Stromal cell of bone marrow (primary cell): ENCODE measurements at regions not wholly inside any gene's neighbourhood (a gene's known extent, or its start where the extent isn't known, plus 50 kb on each side); places are given as distances from the start of the nearest gene placed in this dataset.
"Not testable (repeated sequence)": the region's sequence is repeated elsewhere in the genome, so short reads cannot be mapped to it uniquely, and the experiment has no call there.

Experiments used
- DNase-seq: peaks from one replicate; pipeline ENCODE4 v3.0.0-alpha.2; 2012; ENCODE audit warnings: low read depth

DNA sequence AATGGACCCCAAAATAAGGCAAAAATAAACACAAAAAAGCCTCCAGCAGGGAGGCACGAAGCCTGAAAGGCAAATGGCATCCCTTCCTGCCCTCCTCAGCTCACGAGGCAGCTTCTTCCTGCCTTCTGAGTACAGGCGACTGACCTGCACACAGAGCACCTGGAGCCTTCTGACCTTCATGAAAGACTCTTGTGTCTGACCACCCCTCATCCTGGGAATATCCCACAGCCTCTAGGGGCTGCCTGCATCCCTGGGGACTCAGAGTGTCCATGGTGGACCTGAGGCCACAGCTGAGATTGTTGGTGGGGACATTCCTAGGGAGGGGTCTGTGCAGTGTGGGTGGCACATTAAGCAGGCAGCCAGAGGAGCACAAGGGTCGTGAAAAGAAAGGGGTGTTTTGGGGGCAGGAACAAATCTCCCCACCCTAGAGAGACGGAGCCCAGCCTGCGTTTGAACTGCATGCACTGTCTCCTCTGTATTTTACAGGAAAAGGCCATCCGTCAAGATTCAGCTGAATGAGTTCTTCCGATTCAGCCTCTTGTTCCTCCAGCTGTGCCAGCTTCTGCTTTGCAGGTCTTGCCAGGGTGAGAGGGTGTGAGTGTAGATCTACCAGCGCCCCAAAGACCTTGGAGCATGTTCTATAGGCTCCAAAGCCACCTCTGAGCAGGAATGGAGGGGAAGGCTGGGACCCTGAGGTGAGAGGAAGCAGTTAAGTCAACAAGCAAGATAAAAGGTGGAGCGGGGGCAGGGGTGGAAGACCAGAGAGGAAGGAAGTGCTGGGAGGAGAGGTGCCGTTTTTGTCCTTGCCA, 80.4 kb upstream of the MEF2A start:
- no peak for DNase-seq

GRCh38 chr15:99485992-99486370, 79.8 kb upstream of the MEF2A start:
- no peak for DNase-seq

DNA sequence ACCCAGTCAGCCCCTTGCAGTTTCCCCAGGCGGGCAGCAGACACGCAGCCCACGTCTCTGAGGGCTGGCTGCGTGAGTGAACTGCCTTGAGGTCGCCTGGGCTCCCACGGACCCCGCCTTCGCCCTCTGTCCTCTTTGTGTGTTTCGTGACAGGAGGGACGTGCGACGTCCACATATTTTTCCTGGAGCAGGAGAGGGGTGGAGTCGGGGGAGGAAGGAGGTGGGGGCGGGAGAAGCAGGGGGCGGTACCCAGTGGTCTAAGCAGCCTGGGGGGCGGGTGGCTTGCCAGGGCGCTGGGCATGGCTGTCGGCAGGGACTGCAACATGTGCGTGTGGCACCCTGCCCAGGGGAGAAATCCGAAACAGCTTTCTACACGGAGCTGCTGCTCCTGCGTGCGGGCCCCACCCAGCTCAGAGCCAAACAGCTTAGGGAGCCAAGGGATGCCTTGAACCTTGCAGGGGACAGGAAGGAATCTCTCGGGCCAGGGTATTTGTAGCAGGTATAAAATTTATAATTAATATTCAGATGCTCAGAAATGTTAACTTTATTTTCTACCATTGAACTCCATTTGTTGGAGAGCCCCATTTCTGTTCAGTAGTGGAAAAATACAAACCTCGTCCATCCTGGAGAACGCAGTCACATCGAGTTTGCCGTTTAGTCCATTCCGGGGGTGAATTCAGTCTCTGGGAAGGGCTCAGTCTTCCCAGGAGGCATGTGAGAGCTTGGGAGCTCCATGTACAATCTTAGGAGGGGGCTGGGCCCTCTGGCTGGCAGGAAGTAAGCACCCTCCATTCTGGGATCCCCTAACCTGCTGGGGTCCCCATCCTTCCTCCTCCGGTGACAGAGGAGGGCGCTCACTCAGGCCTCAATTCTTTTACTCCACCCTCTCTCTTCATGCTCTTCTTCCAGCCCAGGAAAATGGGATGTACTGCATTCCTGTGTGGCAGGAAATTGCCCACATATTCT, 79.1 kb upstream of the MEF2A start:
- DNase-seq = no peak

DNA sequence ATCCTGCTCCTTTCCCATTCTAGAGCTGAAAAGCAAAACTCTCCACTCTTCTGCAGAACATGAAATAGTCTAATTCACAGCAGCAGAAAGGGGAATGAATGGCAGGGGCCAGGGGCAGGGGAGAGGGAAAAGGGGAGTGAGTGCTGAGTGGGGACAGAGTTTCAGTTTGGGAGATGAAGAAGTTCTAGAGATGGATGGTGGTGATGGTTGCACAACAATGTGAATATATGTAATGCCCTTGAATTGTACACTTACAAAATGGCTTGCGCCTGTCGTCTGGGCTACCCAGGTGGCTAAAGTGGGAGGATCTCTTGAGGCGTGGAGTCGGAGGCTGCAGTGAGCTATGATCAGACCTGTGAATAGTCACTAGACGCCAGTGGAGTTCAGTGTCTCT, 78.5 kb upstream of the MEF2A start:
- no peak for DNase-seq

- DNase-seq = no peak
These were observed 73.5 kb upstream of the MEF2A start for GRCh38 chr15:99492275-99492674.

DNA sequence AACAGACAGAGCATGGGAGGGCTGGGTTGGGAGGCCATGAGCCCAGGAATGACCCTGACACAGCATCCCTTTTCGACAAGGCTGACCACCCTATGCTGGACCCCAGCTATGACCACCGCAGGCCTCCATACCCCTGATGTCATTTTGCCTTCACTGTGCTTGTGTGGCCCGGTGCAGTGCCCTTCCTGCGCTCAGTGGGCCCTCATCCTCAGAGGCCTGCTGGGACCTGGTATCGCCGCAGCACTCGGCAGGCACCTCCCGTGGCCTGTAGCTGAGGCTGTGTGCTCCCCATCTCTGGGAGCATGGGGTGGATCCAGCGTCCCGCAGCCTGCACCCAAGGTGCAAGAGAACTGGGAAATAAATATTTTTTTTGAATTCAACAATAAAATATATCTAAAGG, 73.1 kb upstream of the MEF2A start:
- no peak for DNase-seq

GRCh38 chr15:99493461-99493860, 72.3 kb upstream of the MEF2A start:
- no peak for DNase-seq

DNA sequence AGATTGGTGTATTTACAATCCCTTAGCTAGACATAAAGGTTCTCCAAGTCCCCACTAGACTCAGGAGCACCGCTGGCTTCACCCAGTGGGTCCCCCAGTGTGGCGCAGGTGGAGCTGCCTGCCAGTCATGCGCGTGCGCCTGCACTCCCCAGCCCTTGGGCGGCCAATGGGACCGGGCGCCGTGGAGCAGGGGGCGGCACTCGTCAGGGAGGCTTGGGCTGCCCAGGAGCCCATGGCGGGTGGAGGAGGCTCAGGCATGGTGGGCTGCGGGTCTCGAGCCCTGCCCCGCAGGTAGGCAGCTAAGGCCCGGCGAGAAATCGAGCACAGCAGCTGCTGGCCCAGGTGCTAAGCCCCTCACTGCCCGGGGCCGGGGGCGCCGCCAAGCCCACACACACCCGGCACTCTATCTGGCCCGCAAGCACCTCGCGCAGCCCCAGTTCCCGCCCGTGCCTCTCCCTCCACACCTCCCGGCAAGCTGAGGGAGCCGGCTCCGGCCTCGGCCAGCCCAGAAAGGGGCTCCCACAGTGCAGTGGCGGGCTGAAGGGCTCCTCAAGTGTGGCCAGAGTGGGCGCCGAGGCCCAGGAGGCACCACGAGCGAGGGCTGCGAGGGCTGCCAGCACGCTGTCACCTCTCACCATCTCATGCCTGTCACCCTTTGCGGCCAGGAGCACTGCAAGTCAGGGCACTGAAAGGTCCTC, 71.1 kb upstream of the MEF2A start:
- not testable (repeated sequence) for DNase-seq

- no peak for DNase-seq
These were observed 70.1 kb upstream of the MEF2A start for GRCh38 chr15:99495430-99496301.

GRCh38 chr15:99496302-99496629, 69.5 kb upstream of the MEF2A start:
- no peak for DNase-seq

GRCh38 chr15:99502182-99502581, 63.6 kb upstream of the MEF2A start:
- DNase-seq = no peak

- no peak for DNase-seq
These were observed 63.1 kb upstream of the MEF2A start for GRCh38 chr15:99502661-99503060.

DNA sequence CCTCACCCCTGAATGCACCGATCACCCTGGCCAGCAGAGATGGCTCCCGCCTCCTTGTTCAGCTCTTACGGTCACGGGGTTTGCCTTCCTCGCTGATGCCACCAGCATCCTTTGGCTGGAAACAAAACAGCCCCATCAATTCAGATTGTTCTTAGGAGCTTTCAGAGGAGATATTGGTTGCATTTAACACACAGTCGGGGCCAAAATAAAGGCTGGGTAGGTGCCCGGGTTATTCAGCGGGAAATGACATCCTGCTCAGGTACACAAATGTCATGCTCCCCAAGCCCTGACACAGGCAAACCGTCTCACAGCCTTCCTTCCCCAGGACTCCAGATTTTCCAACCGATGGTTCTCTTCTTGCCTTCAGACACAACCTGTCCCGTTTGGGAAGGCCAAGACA, 62.4 kb upstream of the MEF2A start:
- no peak for DNase-seq

- no peak for DNase-seq
These were observed 61.5 kb upstream of the MEF2A start for GRCh38 chr15:99504071-99504822.

GRCh38 chr15:99504823-99505551, 60.8 kb upstream of the MEF2A start:
- no peak for DNase-seq

DNA sequence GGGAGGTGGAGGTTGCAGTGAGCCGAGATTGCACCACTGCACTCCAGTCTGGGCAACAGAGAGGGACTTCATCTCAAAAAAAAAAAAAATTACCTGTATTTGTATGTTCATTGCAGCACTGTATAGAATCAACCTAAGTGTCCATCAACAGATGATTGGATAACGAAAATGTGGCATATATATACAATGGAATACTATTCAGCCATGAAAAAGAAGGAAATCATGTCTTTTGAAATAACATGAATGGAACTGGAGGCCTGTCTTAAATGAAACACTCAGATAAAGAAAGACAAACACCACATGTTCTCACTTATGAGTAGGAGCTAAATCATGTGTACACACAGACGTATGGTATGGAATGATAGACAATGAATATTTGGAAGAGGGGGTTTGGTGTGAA, 59.4 kb upstream of the MEF2A start:
- DNase-seq = no peak

GRCh38 chr15:99507016-99507503, 58.7 kb upstream of the MEF2A start:
- DNase-seq = no peak

- DNase-seq = peak; percentile 36
These were observed 58.1 kb upstream of the MEF2A start for GRCh38 chr15:99507504-99508310.

GRCh38 chr15:99508311-99508645, 57.5 kb upstream of the MEF2A start:
- no peak for DNase-seq
